GM21367 (cell line): ENCODE measurements at regions not wholly inside any gene's neighbourhood (a gene's known extent, or its start where the extent isn't known, plus 50 kb on each side); places are given as distances from the start of the nearest gene placed in this dataset.
A peak's percentile ranks its signal among the peaks of the same experiment; 100 is the strongest.
"Not testable (repeated sequence)": the region's sequence is repeated elsewhere in the genome, so short reads cannot be mapped to it uniquely, and the experiment has no call there.

Experiments
- ATAC-seq: cut with Tn5 transposase; IDR thresholded peaks from one replicate; pipeline ENCODE4 v1.9.1; 2021; ENCODE audit not compliant: unreplicated experiment

DNA sequence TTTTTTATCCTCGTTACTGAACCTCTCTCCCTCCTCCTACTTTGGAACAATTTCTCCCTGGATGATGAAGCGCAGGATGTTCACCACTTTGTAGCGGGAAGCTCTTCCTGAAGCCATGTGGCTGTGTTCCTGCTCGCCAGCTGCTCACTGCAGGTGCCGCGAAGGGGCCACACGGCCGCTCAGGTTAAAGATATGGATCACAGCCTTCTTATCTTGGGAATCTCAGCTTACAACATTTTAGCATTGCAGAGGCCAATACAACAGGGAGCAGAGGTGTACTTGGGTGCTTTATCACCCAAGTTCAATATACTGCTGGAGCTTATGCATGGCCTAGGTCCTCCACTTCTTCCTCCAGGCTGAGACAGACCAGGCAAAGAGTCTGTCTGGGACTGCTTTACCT lies 201.2 kb upstream of the G2E3 start:
- ATAC-seq, result no peak

DNA sequence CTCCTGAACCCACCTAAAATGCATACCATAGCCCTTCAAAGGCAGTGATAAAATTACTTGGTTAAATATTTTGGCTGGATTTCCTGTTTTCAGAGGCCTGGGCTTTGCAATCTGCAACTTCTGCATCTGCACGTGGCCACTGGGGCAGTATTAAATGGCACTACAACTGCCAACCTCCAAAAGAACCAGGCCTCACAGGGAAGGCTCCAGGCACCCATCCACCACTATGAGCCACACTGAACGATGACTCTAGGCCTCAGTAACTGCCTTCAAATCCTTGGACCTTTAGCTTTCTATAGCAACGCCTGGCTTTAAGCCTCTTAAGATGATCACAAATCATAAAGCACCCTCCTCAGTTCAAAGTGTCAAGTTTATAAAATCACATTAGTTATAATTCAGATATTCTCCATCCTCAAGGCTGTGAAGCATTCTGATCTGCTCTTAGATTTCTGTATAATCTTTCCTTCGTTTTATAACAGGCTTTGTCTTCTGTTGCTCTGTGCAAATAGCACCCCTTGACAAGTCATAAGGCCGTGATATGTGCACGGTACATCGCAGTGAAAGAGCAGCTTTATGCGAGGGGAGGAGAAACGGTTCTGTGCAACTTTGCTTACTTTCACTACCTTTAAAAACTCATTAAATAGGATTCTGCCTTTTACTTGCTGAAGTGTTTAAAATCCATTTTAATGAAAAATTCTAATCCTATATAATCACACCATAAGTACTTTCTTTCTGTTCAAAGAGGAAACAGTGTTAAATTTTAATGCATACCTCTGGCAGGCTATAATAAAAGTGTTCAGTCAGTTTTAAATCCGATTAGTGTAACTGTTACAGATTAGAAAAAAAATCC lies 196.4 kb upstream of the G2E3 start:
- ATAC-seq, result no peak

GRCh38 chr14:30363219-30363880 lies 195.6 kb upstream of the G2E3 start:
- not testable (repeated sequence) for ATAC-seq

GRCh38 chr14:30369502-30370180 lies 189.3 kb upstream of the G2E3 start:
- ATAC-seq, result no peak

DNA sequence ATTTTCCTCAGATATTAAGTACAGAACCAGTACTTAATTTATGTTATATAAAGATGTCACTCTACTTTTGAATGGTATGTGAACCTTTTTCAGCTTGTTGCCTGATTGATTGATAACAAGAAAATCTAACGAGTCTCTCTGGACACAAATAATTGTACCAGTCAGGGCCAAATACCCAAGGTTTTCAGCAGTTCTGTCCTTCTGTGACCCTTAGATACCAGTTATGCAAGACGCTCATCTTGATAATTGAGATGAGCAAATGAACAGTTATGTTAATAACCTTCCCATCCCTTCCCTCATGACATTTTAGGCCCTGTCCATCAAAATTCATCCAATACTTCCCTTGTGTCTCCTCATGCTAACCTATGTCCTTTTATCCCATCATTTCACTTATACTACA lies 185.9 kb upstream of the G2E3 start:
- ATAC-seq, result no peak

DNA sequence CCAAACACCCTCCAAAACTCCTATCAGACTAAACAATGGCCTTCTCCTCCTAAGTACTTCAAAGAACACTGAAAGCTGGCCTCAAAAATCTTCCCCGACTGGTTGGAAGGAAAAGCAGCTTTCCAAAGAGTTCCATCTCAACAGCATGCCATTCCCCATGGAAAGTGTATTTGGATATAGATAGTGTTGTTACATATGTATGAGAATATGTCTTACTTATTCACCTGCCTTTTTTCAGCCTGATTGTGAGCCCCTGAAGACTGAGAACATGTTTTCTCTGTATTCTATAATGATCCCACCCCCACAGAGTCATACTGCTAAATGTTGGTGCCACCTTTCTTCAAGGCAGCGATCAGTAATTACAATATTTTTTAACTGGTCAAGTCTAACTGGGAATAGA lies 185.4 kb upstream of the G2E3 start:
- ATAC-seq, result no peak

DNA sequence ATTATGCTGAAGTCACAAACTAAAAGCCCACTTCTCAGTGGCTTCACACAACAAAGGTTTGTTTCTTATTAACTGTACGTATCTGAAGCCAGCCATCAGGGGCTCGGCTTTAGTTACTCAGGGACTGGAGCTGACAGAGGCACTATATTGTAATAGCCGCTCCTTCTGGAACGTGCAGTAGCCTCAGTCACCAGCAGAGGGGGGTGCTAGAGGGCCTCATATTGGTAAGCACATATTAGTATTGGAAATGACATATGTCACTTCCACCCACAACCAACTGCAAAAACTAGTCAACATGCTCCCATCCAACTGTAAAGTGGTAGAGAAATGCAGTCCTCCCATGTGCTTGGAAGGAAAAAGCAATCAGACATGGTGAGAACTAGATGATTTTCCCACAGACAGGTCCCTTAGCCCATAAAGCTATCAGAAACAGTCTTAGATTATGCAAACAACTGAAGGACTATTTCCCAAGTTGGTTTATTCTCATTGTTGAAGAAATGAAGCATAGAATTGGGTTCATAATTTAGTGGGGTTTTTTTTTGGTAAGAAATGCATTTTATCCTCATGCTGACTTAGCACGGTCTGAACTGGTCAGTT lies 183.6 kb upstream of the G2E3 start:
- ATAC-seq, result peak; percentile 92

DNA sequence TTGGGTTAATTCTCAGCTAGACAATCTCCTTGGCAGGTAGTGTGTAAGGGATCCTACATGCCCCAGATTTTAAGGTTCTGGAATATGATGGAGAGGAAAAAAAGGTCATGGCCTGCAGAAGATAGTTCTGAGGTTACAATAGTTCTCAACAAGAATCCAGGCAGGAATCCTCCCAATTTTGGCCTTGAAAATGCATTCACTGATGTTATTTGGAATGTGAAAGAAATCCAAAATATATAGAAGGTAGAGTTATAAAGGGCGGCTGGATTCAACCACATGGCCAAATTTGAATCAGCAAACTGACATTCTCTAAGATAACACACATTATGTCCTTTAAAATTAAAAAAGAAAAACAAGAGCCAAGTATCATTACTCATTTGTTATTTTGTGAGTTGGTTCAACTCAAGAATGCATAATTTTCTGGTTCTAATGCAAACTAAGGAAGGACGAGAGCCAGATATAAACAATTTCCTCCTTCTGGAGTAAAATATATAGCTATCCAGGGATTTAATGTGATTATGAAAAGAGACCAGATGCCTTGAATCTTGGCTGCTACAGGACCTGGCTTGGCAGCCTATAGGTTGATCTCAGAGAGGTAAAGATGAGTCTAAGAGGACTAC lies 177.0 kb upstream of the G2E3 start:
- ATAC-seq, result no peak

DNA sequence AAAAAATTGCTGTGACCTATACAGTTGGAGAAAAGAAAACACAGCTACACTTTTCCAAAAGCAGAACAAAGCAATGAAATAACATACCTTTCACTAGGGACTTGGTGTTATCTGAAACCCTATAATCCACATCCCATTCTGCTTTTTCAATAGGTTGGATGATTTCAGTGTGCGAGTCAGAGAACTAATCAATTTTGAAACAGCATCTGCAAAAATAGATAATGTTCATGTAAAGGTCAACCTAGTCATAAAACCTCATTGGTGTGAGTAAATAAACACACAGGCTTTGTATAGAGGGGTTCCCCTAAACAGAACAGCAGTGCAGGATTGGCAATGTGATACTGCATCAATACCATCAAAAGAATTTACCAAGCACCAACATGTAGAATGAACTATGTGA lies 173.0 kb upstream of the G2E3 start:
- ATAC-seq, result no peak

DNA sequence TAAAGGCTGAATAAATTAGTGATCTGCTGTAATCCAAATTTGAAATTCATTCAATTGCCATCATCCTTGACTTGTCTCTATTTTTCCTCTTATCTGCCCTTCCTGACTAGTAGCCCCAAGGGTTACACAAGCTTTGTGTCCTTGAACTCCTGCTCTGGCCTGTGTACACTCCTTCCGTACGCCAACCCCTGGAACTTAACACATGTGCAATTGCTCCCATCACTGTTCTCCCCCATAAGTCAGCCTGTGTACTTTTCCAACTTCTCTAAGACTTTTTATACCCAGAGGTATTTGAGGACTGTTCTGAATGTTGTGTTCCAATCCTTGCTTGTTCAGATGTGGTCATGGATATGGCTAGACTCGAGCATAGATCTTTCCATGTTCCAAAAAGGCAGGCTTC lies 171.1 kb upstream of the G2E3 start:
- ATAC-seq, result no peak

- ATAC-seq, result no peak
These were observed 169.7 kb upstream of the G2E3 start for GRCh38 chr14:30389134-30389876.

DNA sequence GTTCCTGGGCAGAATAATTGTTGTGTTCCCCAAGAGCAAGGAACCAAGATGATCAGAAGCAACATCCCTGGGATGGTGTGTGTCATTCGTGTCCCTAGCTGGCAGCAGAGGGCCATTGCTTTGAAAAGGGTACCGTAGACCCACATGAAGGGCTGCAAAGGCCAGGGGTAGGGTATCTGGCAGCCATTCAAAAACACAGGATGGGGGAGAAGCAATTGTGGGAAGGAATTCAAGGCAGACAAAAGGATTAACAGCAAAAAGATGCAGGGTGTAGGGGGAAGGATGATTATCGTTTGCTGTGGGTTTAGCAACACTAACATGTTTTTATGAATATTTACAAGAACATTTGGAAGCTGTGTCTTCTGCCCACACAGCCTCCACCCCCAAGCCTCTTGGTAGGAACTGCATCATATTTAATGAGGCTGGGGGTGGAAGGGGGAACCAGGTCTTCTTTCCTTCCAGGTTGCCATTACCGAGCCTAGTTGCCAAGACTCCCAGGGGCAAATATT lies 169.0 kb upstream of the G2E3 start:
- no peak for ATAC-seq

- no peak for ATAC-seq
These were observed 163.9 kb upstream of the G2E3 start for GRCh38 chr14:30395065-30395464.

GRCh38 chr14:30402846-30403245 lies 156.1 kb upstream of the G2E3 start:
- no peak for ATAC-seq

- ATAC-seq, result no peak
These were observed 155.2 kb upstream of the G2E3 start for GRCh38 chr14:30403791-30404190.

DNA sequence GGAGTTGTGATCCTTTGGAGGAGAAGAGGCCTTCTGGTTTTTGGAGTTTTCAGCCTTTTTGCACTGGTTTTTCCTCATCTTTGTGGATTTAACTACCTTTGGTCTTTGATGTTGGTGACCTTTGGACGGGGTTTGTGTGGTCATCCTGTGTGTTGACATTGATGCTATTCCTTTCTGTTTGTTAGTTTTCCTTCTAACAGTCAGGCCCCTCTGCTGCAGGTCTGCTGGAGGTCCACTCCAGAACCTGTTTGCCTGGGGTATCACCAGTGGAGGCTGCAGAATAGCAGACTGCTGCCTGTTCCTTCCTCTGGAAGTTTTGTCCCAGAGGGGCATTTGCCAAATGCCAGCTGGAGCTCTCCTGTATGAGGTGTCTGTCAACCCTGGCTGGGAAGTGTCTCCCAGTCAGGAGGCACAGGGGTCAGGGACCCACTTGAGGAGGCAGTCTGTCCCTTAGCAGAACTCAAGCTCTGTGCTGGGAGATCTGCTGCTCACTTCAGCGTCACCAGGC lies 149.4 kb upstream of the G2E3 start:
- not testable (repeated sequence) for ATAC-seq

DNA sequence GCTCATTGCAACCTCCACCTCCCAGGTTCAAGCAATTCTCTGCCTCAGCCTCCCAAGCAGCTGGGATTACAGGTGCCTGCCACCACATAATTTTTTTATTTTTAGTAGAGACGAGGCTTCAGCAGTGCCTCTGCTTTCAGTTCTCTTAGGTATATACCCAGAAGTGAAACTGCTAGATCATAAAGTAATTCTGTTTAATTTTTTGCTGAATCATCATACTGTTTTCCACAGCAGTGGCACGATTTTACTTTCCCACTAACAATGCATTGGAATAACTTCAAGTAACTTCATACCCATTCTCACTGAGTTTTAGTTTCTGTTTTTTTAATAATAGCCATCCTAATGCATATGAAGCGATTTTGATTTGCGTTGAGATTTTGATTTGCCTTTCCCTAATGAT lies 148.0 kb upstream of the G2E3 start:
- ATAC-seq, result no peak

GRCh38 chr14:30413184-30413583 lies 145.8 kb upstream of the G2E3 start:
- not testable (repeated sequence) for ATAC-seq

DNA sequence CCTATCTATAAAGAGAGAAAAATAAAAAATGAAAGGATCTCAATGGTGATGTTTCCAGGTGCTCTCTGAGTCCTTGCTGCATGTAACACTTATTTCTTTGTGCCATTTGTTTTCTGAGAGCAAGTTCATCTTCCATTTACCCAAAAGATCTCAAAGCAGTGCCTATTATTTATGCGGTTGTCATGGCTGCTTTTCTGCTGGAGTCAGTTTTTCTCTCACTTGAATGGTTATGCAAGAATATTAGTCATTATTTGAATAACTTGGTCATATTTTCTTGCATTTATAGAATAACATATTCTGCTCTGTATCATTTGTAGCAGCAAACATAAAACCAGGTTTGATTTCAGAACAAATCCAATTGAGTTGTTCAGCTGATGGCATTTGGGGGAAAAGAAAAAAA lies 141.8 kb upstream of the G2E3 start:
- ATAC-seq, result no peak

DNA sequence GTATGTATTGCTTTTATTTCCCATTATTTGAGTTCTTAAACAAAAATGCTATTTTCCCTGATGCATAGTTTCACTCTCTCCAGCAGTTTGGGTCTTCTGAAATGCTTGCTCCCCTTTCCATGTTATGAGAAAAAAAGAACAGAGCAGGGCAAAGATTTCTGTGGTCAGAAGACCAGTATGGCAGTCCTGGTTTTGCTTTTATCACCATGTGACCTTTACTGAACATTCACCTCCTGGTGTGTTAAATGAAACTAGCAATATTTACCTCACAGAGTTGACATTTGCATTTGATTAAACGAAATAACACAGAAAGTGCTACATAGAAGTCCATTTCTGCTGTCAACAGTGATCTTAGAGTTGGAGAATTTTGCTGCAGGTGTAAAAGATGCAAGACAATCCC lies 141.0 kb upstream of the G2E3 start:
- ATAC-seq, result no peak
